Posterior vena cava (tissue), 2 donors: ENCODE measurements at regions not wholly inside any gene's neighbourhood (a gene's known extent, or its start where the extent isn't known, plus 50 kb on each side); places are given as distances from the start of the nearest gene placed in this dataset.

Source experiments
- DNase-seq: peaks from one replicate; pipeline ENCODE4 v3.0.0-alpha.2; 2020; ENCODE audit warnings: low spot score
- intact Hi-C, 2 donors: fragments of 100-400 bp; cut with DNase I; formaldehyde crosslinking; loops; one replicate each; pipeline versions ENCODE4 v1.14.1 to v1.14.2; 2022 to 2023
- donor health status: DM: yes; HTN: yes; CAD: no.
- donor health status: DM: yes; HTN: yes; CAD: no.

DNA sequence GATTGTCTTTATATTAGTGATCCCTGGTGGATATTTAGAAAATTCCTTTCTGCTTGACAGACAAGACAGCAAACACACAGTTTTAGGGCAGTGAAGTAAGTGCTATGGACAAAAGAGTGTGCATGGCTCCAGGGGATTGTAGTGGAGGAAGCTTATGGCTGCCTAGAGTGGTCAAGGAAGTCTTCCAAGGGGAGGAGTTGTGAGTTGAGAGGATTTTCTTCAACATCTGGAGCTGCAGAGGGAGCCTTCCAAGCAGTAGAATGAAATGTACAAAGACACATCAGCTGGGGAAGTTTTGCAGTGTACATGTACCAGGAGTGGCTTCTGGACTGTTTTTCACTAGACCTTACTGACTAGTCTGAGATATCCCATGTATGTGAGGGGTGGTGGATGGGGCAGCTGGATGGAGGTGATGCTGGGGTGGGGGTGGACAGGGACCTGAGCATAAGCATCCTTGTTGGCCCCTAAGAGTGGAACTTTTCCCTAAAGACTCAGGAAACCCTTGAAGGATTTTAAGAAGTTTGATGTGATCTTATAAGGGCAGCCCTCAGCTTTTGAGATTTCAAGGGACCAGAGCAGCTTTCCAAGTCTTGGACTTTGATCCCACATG lies 160.5 kb upstream of the TAPT1 start:
- DNase-seq = no peak
- intact Hi-C loops = no loop called here

GRCh38 chr4:16384576-16384975 lies 158.3 kb upstream of the TAPT1 start:
- intact Hi-C loops = no loop called here
- no peak for DNase-seq

DNA sequence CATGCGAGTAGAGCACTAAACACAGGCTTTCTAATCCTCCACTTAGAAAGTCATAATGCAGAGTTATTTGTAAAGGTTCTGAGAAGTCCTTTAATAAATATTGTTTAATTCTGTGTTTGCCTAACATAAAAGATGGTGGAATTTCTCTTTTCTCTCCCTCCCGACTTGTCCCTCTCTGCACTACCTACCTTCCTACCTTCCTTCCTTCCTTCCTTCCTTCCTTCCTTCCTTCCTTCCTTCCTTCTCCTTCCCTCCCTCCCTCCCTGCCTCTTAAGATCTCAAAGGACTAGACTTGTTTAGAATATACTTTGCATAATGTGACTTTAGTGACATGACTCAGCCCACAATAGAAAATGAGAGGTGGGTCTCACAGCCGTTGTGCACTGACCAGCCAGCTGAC lies 156.3 kb upstream of the TAPT1 start:
- intact Hi-C loops = no loop called here
- DNase-seq = no peak

DNA sequence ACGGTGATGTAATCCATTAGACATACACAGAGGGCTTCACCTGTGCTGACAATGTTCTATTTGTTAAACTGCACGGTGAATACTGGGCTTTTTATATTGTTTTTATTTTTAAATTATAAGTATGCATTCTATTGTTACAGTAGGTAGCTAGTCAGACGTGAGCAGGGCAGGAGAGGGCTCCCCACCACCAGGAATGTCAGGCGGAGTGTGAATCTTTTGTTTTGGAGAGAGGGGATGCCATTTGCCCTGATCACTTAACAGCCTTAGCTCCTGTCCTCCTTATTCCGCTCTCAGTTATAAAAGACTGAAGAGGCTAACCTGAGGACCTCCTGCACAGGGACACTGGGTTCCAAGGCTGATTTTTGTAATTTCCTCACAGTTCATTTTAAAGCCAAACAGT lies 151.6 kb upstream of the TAPT1 start:
- no peak for DNase-seq
- intact Hi-C loops = no loop called here

DNA sequence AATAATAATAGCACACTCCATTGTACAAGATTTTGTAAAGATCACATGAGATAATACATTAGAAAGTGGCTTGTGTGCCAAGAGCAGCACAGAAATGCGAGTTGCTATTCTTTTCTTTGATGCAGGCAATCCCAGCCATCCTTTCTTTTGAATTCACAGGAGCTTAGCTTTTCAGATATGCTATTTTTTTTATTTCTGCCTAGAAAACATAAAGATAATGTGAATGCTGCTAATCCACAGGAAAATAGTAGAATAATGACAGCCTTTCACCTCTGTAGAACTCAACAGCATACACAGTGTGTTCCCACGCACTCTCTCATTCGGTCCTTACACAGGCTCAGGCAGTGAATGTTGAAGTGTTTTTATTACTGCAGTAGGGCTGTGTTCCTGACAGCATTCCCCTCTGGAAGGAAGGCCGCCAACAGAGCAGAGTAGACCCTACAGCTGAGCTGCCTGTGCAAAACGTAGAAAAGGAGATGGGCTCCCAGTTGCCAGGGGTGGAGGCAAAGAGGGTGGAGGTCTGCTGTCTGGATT lies 138.8 kb upstream of the TAPT1 start:
- no peak for DNase-seq
- intact Hi-C loops = no loop called here

- intact Hi-C loops = no loop called here
- no peak for DNase-seq
Observed at GRCh38 chr4:16360694-16361262, 134.5 kb upstream of the TAPT1 start.

DNA sequence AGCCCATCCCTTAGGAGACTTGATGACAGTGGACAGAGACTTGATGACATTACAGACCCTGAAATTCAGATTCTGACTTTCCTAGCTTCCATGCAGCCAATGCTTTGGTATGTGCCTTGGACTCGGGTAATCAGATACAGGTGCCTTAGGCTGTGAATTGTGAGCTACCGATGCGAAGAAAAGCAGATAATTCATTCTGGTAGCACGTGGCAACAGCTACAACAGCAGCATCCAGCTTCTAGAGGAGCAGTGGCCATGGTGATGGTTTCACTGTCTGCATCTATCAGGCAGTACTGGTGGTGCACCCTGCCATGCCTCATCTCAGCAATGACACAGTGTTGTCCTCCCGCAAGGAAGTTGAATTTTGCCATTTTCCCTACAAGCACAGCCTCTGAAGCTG lies 126.9 kb upstream of the TAPT1 start:
- intact Hi-C loops = no loop called here
- DNase-seq = no peak

- intact Hi-C loops = no loop called here
- no peak for DNase-seq
Observed at GRCh38 chr4:16351161-16351560, 124.9 kb upstream of the TAPT1 start.

GRCh38 chr4:16344853-16345252 lies 118.6 kb upstream of the TAPT1 start:
- no peak for DNase-seq
- intact Hi-C loops = no loop called here

DNA sequence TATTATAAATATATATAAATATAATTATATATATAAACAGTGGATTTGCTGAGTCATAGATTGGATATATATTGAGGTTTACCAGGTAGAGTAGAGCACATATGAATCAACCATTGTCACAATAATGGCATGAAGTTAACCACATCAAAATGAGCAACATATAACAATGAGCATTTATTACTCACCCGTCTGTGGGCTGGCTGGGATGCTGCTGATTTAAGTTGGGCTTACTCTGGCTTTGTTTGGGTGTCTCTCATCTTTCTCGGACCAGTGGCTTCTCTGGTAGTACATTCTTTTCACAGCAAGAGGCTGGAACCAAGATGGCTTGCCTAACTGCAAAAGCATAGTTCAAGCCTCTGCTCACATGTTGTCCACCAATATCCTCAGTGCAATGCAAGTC lies 111.7 kb upstream of the TAPT1 start:
- no peak for DNase-seq
- intact Hi-C loops = no loop called here

DNA sequence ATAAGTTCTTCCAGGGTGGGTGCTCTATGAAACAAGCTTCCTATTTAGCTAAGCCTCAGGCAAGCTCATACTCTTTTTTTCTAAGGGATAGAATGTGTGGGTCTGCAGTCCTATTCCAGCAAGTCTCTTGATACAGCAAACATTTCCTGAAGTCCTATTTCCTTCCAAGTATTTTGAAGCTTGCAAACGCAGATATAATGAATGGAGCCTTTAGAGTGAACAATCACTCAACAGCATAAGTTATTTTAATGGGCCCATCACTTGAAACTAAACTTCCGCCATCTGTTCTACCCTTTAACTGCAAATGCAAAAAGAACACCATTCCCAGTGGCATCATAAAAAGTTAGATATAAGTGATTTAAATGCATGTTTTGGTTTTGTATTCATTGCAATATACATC lies 108.3 kb upstream of the TAPT1 start:
- DNase-seq = no peak
- intact Hi-C loops = no loop called here

DNA sequence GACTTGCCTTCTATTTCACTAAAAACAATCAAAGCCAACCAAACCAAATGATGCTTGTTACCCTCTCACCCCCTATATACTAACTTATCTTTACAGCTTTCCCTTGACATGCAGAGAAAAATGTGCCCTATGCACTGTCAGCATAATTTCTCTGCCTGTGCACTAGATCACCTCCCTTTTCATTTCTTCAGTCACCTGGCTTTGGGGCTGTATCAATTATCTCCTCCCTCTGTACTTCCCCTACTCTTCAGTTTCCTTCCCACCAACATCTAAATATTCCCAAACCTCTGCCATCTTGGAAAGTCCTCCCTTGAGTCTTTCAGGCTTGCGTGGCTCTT lies 103.5 kb upstream of the TAPT1 start:
- no peak for DNase-seq
- intact Hi-C loops = no loop called here

DNA sequence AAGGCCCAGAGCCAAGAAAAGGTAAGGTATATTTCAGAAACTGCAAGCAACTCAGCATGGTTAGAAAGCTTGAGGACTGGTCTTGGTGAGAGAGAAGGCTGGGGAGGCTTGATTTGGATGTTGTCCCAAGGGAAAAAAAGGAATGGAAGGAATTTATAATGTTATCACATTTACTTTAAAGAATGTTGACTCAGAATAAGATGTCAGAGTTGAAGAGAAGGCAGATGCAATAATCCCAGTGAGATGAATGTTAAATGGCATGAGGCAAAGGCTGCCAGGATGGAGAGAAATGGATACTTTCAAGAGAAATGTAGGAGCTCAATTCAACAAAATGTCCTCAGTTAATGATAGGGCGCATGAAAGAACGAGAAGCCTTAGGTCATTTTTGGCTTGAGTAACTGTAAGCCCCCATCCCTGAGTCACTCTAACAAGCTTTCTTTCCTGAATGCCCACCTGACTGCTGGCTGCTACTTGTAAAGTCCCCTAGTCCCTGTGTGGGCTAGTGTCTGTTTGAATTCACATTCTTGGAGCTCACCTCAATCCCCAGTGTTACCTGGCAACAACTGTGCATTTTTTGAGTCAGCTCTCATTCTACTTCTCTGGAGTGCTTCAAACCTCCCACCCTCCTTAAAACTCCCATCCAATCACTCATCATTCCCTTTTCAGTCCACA lies 103.0 kb upstream of the TAPT1 start:
- intact Hi-C loops = no loop called here
- DNase-seq = no peak

GRCh38 chr4:16322183-16322582 lies 95.9 kb upstream of the TAPT1 start:
- no peak for DNase-seq
- intact Hi-C loops = no loop called here

DNA sequence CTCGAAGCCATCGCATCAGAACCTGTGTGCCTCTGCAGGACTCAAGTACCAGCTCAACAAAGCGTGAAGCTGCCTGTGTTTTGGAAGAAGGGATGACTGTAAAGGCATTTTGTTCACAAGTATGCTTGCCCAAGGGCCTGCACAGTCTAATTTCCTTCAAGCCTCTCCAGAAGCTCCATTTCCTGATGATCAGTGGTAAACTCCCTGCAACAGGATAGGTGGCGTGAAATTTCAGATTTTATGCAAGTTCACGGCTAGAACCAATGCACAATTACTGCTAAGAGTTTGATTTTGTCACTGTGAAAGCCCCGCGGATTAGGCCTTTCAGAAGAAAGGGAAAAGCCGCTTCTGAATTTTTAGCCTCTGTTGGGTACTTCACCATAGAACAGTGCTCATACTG lies 89.2 kb upstream of the TAPT1 start:
- intact Hi-C loops = no loop called here
- no peak for DNase-seq

DNA sequence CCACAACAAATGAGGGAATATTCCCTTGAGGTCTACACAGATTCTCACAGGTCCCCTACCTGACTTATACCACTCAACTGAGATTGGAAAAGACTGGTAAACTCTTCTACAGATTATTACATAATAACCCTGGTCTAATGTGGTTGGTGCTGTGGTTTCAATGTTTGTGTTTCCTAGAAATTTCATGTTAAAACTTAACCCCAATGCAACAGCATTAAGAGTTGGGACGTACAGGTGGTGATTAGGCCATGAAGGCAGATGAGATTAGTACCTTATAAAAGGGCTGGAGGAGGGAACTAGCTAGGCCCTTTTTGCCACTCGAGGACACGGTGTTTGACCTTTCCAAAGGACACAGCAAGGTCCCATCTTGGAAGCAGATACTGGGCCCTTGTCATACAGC lies 84.3 kb upstream of the TAPT1 start:
- DNase-seq = no peak

GRCh38 chr4:16302648-16303047 lies 76.4 kb upstream of the TAPT1 start:
- intact Hi-C loops = no loop called here
- DNase-seq = no peak

More for the DNA sequence above, 84.3 kb upstream of the TAPT1 start:
- intact Hi-C loops = no loop called here

- intact Hi-C loops = loop anchor here in 1 of 2 donors (10.0 kb wide), 2 partner anchors 148 to 1028 kb away; no protein-coding TSS in a partner anchor
- no peak for DNase-seq
Observed at GRCh38 chr4:16297003-16297402, 70.7 kb upstream of the TAPT1 start.

- intact Hi-C loops = loop anchor here in 1 of 2 donors (10.0 kb wide), 2 partner anchors 150 to 1030 kb away; no protein-coding TSS in a partner anchor
- no peak for DNase-seq
Observed at GRCh38 chr4:16294455-16294854, 68.2 kb upstream of the TAPT1 start.

GRCh38 chr4:16293210-16293838 lies 67.1 kb upstream of the TAPT1 start:
- no peak for DNase-seq
- intact Hi-C loops = loop anchor here in 1 of 2 donors (10.0 kb wide), 2 partner anchors 151 to 1031 kb away; no protein-coding TSS in a partner anchor
